Caki2 (cell line): ENCODE measurements at regions not wholly inside any gene's neighbourhood (a gene's known extent, or its start where the extent isn't known, plus 50 kb on each side); places are given as distances from the start of the nearest gene placed in this dataset.

Source experiments
- DNase-seq: peaks from one replicate; pipeline ENCODE4 v3.0.0-alpha.2; 2015; ENCODE audit warnings: low read depth
- in situ Hi-C: cut with HindIII; loops from 2 replicates; pipeline ENCODE4 v1.10.0; 2016; ENCODE audit warnings: low sequenced_read_pairs, low pct_unique_long_range_greater_than_20kb, mixed read lengths

DNA sequence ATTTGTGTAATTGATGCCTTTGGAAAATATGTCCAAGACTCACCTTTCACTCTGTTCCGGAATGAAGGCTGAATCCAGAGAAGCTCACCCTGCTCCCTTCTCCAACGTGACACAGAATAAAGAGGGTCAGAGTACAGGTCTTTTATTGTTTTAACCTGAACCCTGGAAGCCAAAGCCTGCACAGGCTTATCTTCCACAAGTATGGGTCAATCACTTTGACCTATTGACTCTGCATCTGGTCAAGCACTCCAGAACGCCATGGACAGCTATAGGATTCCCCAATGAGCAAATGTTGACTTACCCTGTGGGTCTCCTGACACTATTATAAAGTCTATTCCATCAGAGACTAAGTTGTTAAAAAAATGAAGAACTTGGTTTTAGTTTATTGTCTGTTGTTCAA, 158.4 kb upstream of the MYLIP start:
- in situ Hi-C loops: no loop called here

DNA sequence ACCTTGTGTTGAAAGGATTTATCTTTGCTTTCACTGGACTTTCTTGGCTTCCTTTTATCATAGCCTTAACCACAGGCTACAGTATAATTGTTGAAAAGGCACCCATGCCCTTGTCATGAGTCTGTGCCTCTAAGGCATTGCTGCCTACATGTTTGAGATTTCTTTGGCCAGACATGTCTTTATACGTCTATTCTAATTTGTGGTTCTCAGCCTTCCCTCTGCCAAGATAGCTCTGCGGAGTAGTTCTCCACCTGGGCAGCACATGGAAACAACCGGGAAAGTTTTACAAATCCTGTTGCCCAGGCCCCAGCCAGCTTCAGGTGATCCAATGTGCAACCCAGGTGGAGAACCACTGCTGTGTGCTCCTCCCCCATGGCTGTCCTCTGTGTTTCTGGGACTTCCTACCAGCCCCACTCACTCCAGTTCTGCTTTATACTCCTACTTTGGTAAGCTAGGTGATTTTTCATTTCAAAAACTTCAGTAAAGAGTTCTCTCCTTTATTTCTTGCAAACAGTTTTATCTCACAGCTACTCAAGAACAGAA, 159.6 kb upstream of the MYLIP start:
- in situ Hi-C loops: no loop called here
- no peak for DNase-seq

More for the DNA sequence above, 158.4 kb upstream of the MYLIP start:
- DNase-seq: no peak

DNA sequence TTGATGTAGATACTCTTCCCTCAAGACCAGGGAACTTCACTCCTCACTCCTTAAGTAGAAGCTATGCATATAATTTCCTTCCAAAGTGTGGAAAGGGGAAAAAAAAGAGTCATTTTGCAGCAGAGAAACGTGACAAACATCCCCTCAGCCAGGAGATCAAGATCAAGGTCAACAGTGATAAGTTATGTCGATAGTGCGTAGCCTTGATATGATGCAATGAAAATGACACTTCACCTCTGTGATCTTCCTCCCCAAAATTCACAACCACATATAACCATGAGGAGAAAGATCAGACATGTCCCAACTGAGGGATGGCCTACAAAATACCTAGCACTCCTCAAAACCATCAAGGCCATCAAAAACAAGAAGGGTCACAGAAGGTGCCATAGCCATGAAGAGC, 160.4 kb upstream of the MYLIP start:
- in situ Hi-C loops: no loop called here
- no peak for DNase-seq

DNA sequence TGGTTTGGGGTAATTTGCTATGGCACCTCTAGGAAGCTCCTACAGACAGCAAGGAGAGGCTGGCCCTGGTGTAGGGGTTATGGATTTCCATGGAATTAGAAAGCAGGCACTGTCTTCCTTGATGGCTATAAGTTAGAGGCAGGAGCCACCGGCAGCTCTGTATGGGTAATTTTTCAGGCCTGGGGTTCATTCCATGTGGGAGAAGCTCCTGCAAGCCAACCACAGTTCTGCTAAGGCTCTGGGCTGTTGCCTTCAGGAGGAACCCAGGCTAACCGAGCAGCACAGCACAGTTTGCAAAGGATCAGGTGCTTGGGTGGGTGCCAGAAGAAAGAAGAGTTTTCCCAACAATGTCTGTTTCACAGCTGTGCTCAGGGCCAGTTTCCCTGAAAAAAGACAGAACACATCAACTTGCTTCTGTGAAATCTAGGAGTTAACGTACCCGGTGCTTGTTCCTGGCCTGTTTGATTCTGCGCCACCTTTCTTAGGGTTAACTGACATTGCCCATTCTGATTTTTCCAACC, 162.8 kb upstream of the MYLIP start:
- in situ Hi-C loops: no loop called here
- no peak for DNase-seq

DNA sequence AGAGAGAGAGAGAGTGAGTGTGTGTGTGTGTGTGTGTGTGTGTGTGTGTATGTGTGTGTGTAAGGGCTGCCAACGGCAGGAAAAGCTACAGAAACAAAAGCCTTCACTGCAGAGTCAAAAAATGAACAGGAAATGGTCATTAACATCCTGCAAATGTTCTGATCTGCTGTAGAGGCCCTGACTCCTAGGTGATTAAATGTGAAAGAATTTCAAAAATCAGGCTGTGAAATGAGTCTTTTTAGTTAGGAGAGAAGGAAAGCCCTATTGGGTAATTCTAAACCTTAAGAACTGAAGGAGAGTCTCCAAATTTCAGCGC, 166.5 kb upstream of the MYLIP start:
- in situ Hi-C loops: no loop called here

DNA sequence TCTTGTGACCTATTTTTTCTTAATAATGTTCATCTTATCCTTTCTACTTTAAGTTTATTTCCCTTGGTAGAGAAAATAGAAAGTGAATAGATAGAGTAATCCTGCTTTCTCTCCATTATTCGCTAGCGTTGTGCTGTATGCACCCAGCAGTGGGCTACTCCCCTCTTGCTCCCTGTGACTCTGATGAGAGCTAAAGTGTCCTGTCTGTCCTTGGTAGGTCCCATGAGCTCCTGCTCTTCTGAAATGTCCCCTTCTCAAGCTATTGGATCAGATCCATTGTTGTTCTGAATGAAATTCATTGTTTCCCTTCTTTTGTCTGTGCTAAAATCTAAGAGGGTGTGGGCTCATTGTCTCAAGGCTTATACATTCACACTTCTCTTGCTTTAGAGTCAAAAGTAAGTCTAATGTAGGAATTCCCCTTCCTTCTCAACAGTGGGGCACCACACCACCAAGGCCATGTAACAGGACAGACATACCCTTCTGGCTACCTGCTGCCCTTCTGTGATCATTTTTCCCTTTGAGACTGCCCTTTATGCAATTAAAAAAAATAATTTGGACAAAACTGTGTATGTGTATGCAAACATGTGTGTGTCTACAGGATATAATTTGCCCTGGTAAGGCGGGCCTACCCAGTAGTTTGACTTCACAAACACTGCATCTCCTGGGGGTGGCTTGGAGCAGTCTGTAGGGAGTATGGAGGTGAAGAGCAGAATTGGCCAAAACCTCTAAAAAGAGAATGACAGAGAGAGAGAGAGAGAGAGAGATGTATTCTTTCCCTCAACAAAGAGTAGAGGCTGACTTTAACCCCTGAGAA, 167.0 kb upstream of the MYLIP start:
- in situ Hi-C loops: no loop called here
- DNase-seq: no peak

More for the DNA sequence above, 166.5 kb upstream of the MYLIP start:
- no peak for DNase-seq

DNA sequence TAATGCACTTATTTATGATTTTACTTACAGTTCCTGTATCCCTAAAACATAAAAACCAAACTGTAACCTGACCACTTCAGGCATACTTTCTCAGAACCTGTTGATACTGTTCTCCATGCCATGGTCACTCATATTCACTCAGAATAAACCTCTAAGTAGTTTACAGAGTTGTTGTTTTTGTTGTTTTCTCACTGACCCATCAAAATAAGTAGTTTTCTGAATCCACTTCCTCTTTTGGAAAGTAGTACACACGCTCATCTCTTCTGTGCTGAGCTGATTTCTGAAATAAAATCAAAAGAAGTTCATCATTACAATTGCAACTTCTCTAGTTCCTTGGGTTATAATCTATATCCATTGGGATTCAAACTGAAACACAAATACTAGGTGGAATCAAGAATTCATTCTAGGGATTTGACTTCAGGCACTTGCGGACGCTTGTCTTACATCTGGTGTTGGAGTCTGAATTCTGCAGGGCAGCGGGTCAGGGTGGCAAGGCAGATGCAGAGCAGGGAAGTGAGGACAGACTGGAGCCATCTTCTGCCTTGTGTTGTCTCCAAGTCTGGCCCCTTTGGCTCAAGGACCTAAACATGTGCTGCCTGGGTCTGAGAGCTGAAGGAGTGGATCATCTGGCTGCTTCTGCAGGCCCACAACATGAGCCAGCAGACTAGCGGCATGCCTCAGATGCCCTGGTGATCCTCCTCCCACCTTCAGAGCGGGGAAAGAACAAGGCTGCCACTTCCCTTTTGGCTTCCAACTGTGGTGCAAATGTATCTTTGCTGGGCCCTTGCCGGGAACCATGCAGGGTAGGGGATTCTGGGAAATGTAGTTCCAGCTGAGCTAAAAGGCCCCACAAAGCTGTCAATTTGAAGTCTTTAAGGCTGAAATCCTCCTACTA, 167.9 kb upstream of the MYLIP start:
- in situ Hi-C loops: no loop called here
- DNase-seq: no peak

DNA sequence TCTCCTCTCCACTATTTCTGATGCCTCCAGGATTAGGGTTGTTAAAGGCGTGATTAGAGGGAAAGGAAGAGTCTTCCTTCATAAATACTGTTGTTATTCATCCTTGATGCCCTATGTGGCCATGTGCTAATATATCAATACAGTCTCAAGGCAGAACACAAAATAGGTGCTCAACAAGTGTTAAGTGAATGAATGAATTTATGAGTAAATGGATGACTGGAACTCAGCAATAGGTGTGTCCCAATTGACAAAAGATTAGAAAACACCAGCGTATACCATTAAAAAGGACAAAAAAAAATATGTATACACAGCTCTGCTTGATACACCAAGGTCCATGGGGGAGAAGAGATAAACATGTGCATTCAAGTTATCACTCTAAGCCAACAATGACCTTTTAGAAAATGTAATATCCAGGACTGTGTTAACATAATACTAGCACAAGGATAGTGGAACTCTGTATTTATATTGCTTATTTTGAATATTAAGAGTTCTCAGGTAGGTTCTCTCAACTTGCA, 171.2 kb upstream of the MYLIP start:
- in situ Hi-C loops: no loop called here
- no peak for DNase-seq

DNA sequence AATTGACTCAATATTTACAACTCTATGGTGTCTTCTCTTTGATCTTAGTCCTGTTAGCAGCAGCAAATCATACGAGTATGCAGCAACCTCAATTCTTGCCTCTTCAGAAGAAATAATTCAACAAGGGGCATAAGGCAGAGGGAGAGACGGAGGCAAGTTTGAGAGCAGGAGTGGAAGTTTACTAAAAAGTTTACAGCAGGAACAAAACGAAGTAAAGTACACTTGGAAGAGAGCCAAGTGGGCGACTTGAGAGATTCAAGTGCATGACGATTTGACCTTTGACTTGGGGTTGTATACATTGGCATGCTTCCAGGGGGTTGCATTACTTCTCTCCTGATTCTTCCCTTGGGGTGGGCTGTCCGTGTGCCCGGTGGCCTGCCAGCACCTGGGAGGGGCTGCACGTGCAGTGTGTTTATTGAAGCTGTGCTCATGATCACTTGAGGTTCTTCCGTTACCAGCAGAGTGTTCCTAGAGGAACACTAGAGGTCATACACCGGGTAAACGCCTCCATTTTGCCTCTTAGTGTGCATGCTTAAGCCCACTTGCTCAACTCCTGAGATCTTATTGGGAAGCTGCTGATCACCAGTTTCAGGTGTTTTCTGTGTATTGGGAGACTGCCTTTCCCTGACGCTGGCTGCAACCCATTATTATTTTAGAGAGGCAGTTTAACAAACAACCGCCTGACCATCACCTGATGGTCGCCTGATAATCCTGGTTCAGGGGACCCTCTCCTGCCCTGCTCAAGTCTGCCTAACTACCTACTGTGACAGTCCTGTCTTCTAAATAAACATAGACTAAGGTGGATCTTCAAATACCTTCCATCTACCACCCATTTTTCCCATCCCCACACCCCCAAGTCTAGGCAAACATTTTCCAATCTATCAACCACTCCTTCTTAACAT, 172.4 kb upstream of the MYLIP start:
- in situ Hi-C loops: no loop called here
- peak; percentile 55 for DNase-seq

DNA sequence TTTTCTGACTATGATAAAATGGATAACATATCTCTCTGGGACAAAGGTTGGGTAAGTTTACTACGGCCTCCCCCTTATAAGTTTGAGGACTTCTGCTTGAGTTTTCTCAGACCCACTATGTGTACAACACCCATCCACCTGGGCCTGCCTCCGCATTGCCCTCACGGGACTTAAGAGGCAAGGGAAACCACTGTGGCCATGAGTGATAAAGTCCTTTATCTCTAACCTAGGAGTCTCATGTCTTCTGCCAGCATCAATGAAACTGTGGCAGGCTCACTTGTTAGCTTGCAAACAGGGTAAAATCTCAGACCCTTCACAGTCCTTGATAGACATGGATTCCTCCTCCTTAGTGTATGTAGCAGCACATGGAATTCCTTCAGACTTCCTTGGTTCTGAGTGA, 173.4 kb upstream of the MYLIP start:
- in situ Hi-C loops: no loop called here

DNA sequence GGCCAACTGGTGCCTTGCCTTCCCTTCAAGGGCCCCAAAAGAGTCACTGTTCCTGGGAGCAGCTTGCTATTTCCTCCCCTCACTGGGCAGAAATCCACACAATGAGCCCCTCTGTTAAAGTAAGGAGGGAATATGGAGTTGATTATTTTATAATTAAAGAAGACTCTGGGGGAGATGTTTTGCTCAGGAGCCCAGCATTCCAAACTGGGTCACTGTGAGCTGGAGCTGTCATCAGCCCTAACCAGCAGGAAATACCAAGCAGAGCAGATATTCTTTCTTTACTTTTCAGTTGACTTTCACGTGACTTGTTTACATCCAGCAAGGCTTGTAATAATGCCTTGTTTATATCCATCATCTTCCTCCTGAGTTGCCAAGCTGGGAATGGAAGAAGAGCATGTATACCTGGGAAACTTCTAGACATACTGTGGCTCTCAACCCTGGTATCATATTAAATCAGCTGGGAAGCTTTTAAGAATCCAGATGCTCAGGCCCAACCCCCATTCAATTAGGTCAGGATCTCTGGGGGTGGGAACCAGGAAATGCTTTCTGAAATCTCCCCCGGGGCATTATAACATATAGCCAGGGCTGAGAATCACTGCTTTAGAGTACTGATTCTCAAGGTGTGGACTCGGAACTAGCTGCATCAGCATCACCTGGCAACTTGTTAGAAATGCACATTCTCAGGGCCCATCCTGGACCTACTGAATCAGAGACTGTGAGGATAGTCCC, 175.6 kb upstream of the MYLIP start:
- in situ Hi-C loops: no loop called here
- DNase-seq: no peak

More for the DNA sequence above, 173.4 kb upstream of the MYLIP start:
- no peak for DNase-seq

DNA sequence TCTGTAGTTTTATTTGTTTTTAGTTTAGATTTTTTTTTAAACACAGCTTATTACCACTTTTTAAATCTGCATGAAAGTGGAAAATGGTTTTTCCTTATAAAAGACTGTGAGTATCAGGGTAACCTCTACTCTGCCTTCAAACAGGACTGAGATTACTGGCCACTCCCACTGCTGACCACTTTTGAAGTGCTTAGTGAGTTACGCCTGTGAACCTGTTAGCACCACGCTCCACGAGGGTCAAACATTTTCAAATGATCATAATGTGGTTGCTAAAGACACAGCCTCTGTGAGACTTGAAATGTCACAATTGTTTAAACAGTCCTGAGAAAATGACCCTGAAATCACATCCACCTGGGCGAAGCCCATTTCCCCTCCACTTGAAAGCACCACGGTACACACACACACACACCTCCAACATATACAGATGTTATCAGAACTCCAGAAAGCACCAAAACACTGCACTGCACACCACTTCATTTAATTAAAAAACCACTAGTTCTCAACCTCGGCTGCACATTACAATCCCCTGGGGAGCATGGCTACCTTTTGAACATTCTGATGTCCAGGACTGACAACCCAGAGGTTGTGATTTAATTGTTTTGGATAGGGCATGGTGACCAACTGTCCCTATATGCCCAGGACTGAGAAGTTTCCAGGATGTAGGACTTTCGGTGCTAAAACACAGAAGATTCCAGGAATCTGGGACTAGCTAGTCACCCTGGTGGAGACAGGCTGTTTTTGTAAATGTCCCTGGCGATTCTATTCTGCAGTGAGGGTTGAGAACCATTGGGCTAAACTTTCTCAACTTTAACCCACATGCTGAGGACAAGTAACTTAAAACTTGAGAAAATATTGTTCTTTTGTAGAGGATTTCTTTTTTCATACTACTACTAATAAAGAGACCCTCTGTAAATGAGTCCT, 176.4 kb upstream of the MYLIP start:
- DNase-seq: no peak
- in situ Hi-C loops: no loop called here

DNA sequence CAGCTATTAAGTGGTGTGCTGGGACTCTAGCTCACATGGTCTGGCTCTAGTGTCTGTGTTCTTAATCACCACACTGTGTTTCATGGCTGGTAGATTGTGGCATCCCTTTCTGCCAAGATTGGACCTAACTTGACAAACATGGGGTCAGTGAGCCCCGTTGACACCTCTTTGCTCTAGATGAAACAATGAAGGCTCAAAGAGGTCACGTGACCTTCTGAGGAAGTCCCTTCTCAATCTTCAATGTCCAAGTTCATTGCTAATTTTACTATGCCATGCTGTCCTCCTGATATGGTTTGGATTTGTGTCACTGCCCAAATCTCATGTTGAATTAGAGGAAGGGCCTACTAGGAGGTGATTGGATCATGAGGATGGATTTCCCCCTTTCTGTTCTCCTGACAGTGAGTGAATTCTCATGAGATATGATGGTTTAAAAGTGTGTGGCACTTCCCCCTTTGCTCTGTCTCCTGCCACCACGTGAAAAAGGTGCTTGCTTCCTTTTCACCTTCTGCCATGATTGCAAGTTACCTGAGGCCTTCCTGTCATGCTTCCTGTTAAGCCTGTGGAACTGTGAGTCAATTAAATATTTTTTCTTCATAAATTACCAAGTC, 177.8 kb upstream of the MYLIP start:
- in situ Hi-C loops: no loop called here
- DNase-seq: no peak

DNA sequence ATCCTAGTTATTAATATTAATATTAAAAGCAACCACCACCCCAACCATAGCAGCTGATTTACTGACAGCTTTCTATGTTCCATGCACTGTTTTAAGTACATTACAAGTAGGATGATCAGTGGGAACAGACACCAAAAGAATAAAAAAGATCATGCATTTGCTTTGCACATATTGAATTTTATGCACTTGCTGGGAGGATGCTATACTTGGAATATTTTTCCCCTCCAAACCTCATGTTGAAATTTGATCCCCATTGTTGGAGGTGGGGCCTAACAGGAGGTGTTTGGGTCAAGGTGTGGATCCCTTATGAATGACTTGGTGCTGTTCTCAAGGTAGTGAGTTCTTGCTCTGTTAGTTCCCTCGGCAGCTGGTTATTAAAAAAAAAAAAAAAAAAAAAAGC, 178.9 kb upstream of the MYLIP start:
- in situ Hi-C loops: no loop called here
- no peak for DNase-seq

DNA sequence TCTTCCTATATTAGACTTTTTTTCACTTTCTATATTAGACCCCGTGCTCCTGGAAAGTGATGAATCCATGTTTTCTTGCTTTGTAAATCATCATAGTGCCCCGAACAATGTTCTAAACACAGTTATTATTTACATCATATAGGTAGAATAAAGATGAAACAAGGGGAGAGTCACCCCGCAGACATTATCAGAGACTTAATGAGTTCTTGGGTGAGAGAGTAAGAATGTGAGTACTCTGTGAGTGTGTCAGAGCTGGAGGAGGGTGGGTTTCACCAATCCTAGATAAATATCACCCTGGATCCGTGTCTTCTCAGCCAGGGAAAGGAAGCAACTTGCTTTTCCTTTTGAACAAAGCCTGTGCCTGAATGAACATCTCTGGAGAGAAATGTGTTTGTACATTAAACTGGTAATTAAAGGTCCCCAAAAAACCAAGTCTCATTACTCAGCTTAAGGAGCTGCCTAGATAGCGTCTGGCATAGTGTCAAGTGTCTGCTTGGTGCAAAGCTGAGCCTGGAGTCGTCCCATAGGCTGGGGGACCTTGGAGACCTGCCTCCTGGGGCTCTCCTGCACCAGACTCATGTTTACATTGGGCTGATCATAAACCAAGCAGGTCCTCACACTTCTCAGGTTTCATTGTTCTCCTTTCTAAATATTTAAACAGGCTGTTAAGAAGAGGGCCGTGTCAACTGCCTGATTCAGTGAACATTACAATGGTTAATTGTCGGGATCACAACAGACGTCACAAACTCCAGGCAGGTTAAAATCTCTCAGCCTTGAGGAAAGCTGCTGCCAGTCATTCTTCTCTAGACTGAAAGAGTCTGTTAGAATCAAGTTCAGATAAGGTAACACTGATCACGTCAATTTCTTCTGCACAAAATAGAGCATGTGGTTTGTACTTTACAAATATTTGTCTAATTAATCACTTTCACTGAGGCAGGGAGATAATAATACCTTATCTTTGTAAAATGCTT, 179.7 kb upstream of the MYLIP start:
- DNase-seq: peak; percentile 91
- in situ Hi-C loops: no loop called here
